ENCODE measurements at regions not wholly inside any gene's neighbourhood (a gene's known extent, or its start where the extent isn't known, plus 50 kb on each side); places are given as distances from the start of the nearest gene placed in this dataset.
"Not testable (repeated sequence)": the region's sequence is repeated elsewhere in the genome, so short reads cannot be mapped to it uniquely, and the experiment has no call there.

DNA sequence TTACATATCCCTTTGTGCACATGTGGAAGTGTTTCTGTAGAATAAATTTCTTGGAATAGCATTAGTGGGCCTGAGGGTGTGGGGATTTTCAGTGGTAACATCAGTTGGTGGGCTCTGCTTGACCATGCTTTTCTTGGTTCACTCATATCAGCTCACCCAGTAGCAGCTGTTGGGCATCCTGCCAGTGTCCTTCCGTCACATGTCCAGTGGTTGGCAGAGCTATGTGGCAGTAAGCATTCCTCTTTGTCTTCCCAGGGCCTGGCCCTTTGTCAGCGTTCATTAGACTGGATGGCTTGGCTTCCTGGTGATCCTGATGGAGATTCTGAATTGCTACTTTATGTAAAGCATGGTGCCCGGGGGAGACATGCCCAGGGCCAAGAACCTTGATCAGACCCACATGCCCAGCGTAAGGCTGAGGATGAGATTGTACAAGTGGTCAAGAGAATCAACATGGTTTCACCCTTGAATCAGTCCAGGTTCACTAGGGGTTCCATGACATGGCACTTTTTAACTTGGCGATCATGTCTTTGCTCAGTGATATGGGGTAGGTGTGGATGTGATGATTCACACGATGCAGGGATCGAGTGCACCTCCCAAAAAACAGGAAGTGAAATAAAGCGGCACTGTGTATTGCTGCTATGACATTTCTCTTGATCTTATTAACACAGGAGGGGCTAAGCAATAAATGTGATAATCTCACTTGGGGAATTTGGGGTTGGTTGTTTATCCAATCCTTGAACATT lies 72.1 kb upstream of the IGFBP7 start:
- no peak for DNase-seq (ENCODE audit: low read depth in 2 of 2)

DNA sequence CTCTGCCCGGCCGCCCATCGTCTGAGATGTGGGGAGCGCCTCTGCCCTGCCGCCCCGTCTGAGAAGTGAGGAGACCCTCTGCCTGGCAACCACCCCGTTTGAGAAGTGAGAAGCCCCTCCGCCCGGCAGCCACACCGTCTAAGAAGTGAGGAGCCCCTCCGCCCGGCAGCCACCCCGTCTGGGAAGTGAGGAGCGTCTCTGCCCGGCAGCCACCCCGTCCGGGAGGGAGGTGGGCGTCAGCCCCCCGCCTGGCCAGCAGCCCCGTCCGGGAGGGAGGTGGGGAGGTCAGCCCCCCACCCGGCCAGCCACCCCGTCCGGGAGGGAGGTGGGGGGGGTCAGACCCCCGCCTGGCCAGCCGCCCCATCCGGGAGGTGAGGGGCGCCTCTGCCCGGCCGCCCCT lies 63.0 kb upstream of the IGFBP7 start:
- not testable (repeated sequence) for DNase-seq (ENCODE audit: low read depth in 2 of 2)

- DNase-seq (ENCODE audit: low read depth in 2 of 2), result no peak
Measured at GRCh38 chr4:57172065-57172464, 61.9 kb upstream of the IGFBP7 start.

DNA sequence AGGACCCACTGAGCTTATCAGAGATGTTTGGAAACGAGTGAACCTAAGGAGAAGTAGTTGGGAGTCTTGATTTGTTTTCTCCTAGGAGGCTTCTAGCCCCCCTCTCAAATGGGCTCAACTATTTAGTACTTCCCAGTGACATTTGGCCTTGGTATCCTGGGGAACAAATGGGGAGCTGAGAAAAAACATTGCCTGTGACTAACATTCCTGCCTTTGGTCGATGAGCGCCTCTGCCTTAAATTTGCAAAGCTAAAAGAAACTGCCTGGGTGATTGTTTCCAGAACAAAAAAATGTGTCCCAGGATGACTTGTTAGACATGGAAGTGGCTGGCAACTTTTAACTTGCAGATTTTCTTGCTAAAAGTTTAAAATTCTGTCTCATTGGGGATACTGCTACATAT lies 58.8 kb upstream of the IGFBP7 start:
- no peak for DNase-seq (ENCODE audit: low read depth in 2 of 2)

- peak; percentile 61 to 71 for DNase-seq (ENCODE audit: low read depth in 2 of 2)
Measured at GRCh38 chr4:57163530-57164459, 53.6 kb upstream of the IGFBP7 start.

GRCh38 chr4:57162499-57163019 lies 52.4 kb upstream of the IGFBP7 start:
- DNase-seq (ENCODE audit: low read depth in 2 of 2), result no peak

Data from stimulated activated CD4-positive, alpha-beta T cell treated with anti-CD3 and anti-CD28 coated beads, Interleukin-4, amount 100 ng/mL, for 48 hours (primary cell).